Tibial nerve (tissue), 3 donors: ENCODE measurements at regions not wholly inside any gene's neighbourhood (a gene's known extent, or its start where the extent isn't known, plus 50 kb on each side); places are given as distances from the start of the nearest gene placed in this dataset.

Experiments used
- EP300 ChIP-seq, 2 donors: sonication (generic); formaldehyde crosslinking; IDR thresholded peaks; one replicate each; pipeline ENCODE4 v1.6.1; 2017; ENCODE audit warnings: antibody characterized with exemption in 2 of 2, mild to moderate bottlenecking in 1 of 2
- POLR2A ChIP-seq, 2 donors: fragments of 450-650 bp; IDR thresholded peaks; one replicate each; pipeline ENCODE4 v1.6.1; 2017; ENCODE audit warnings: antibody characterized with exemption in 2 of 2, mild to moderate bottlenecking in 2 of 2, moderate library complexity in 2 of 2

DNA sequence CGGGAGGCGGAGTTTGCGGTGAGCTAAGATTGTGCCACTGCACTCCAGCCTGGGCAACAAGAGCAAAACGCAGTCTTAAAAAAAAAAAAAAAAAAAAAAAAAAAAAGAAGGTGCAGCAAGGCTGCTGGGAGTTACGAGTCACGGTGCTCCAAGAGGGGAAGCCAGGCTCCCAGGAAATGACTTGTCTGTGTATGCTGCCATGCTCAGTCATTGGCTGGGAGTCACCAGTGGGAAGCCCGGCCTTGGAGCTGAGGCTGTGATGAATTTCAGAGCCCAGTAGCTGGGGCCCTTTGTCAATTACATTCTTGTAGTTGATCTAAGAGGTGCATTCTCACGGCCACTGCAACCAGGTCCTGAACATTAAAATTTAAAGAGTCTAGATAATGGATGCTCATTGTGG is 1105.1 kb upstream of the TENM3 start:
- no peak for TF ChIP-seq POLR2A (IDR thresholded peaks at IDR 0.05)
- TF ChIP-seq EP300 (IDR thresholded peaks at IDR 0.05), result no peak
